ENCODE measurements at regions not wholly inside any gene's neighbourhood (a gene's known extent, or its start where the extent isn't known, plus 50 kb on each side); places are given as distances from the start of the nearest gene placed in this dataset.

GRCh38 chr15:62983956-62984355, 58.6 kb upstream of the TPM1 start:
- H3K36me3 ChIP-seq (ENCODE audit: control insufficient read depth in 4 of 4, insufficient read depth in 3 of 4, low read depth in 1 of 4, low read length in 3 of 4): no peaks in the 10 kb centered on the region
- H3K4me1 ChIP-seq (ENCODE audit: control insufficient read depth in 4 of 4, insufficient read depth in 4 of 4, low read length in 3 of 4): no peaks in the 10 kb centered on the region
- TF ChIP-seq HNF4G (IDR thresholded peaks at IDR 0.05) (no peak), GABPA (IDR thresholded peaks at IDR 0.05 in 1 of 2, conservative IDR thresholded peaks at IDR 0.05 in 1 of 2) (no peak), NR2F2 (IDR thresholded peaks at IDR 0.05) (no peak), RXRA (IDR thresholded peaks at IDR 0.05) (no peak), YY1 (IDR thresholded peaks at IDR 0.05) (no peak), CTCF (IDR thresholded peaks at IDR 0.05; ENCODE audit: low read depth, low read length, missing input control) (no peak), SP1 (IDR thresholded peaks at IDR 0.05) (no peak), FOXA1 (IDR thresholded peaks at IDR 0.05) (no peak), HNF4A (conservative IDR thresholded peaks at IDR 0.05) (no peak), JUND (IDR thresholded peaks at IDR 0.05) (no peak), EGR1 (IDR thresholded peaks at IDR 0.05; ENCODE audit: low read depth in 2 of 2) (no peak), FOXA2 (IDR thresholded peaks at IDR 0.05) (no peak), ZBTB33 (IDR thresholded peaks at IDR 0.05) (no peak), TAF1 (conservative IDR thresholded peaks at IDR 0.05) (no peak), ATF3 (IDR thresholded peaks at IDR 0.05) (no peak)
- TF ChIP-seq, protein P1, sequence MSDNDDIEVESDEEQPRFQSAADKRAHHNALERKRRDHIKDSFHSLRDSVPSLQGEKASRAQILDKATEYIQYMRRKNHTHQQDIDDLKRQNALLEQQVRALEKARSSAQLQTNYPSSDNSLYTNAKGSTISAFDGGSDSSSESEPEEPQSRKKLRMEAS (IDR thresholded peaks at IDR 0.05): no peak
- TF ChIP-seq, protein P2, sequence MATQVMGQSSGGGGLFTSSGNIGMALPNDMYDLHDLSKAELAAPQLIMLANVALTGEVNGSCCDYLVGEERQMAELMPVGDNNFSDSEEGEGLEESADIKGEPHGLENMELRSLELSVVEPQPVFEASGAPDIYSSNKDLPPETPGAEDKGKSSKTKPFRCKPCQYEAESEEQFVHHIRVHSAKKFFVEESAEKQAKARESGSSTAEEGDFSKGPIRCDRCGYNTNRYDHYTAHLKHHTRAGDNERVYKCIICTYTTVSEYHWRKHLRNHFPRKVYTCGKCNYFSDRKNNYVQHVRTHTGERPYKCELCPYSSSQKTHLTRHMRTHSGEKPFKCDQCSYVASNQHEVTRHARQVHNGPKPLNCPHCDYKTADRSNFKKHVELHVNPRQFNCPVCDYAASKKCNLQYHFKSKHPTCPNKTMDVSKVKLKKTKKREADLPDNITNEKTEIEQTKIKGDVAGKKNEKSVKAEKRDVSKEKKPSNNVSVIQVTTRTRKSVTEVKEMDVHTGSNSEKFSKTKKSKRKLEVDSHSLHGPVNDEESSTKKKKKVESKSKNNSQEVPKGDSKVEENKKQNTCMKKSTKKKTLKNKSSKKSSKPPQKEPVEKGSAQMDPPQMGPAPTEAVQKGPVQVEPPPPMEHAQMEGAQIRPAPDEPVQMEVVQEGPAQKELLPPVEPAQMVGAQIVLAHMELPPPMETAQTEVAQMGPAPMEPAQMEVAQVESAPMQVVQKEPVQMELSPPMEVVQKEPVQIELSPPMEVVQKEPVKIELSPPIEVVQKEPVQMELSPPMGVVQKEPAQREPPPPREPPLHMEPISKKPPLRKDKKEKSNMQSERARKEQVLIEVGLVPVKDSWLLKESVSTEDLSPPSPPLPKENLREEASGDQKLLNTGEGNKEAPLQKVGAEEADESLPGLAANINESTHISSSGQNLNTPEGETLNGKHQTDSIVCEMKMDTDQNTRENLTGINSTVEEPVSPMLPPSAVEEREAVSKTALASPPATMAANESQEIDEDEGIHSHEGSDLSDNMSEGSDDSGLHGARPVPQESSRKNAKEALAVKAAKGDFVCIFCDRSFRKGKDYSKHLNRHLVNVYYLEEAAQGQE (IDR thresholded peaks at IDR 0.05): no peak
- WGBS: 92% methylated on average over 8 of the region's 8 CpGs
- no peak overlapping the region for H3K9ac ChIP-seq (ENCODE audit: low read depth in 1 of 2, low read length in 2 of 2)
- H3K9me3 ChIP-seq (ENCODE audit: control insufficient read depth in 4 of 4, low read length in 3 of 4): no peaks in the 10 kb centered on the region
- no peak overlapping the region for H3K27ac ChIP-seq (ENCODE audit: low read depth in 1 of 2, low read length in 2 of 2)
- H3K27me3 ChIP-seq (ENCODE audit: control insufficient read depth in 4 of 4, insufficient read depth in 4 of 4, low read length in 3 of 4): no peaks in the 10 kb centered on the region
- H3K4me3 ChIP-seq (ENCODE audit: low read depth in 1 of 3, low read length in 3 of 3): no peak overlapping the region
- no peak for DNase-seq (ENCODE audit: low spot score)

GRCh38 chr15:62985768-62986167, 56.8 kb upstream of the TPM1 start:
- Histone ChIP-seq H3K4me3 (ENCODE audit: low read depth in 1 of 3, low read length in 3 of 3) (no peak overlapping the region), H3K9ac (ENCODE audit: low read depth in 1 of 2, low read length in 2 of 2) (no peak overlapping the region), H3K27ac (ENCODE audit: low read depth in 1 of 2, low read length in 2 of 2) (no peak overlapping the region), H3K9me3 (ENCODE audit: control insufficient read depth in 4 of 4, low read length in 3 of 4) (no peaks in the 10 kb centered on the region), H3K4me1 (ENCODE audit: control insufficient read depth in 4 of 4, insufficient read depth in 4 of 4, low read length in 3 of 4) (no peaks in the 10 kb centered on the region), H3K36me3 (ENCODE audit: control insufficient read depth in 4 of 4, insufficient read depth in 3 of 4, low read depth in 1 of 4, low read length in 3 of 4) (no peaks in the 10 kb centered on the region), H3K27me3 (ENCODE audit: control insufficient read depth in 4 of 4, insufficient read depth in 4 of 4, low read length in 3 of 4) (no peaks in the 10 kb centered on the region)
- 86% methylated on average over 6 of the region's 6 CpGs for WGBS
- DNase-seq (ENCODE audit: low spot score): no peak
- no peak for TF ChIP-seq NR2F2 (IDR thresholded peaks at IDR 0.05)
- TF ChIP-seq ATF3 (IDR thresholded peaks at IDR 0.05): no peak
- TF ChIP-seq, protein P2 (IDR thresholded peaks at IDR 0.05): no peak
- TF ChIP-seq JUND (IDR thresholded peaks at IDR 0.05): no peak
- no peak for TF ChIP-seq GABPA (IDR thresholded peaks at IDR 0.05 in 1 of 2, conservative IDR thresholded peaks at IDR 0.05 in 1 of 2)
- no peak for TF ChIP-seq YY1 (IDR thresholded peaks at IDR 0.05)
- TF ChIP-seq ZBTB33 (IDR thresholded peaks at IDR 0.05): no peak
- TF ChIP-seq, protein P1 (IDR thresholded peaks at IDR 0.05): no peak
- no peak for TF ChIP-seq HNF4A (conservative IDR thresholded peaks at IDR 0.05)
- no peak for TF ChIP-seq HNF4G (IDR thresholded peaks at IDR 0.05)
- no peak for TF ChIP-seq TAF1 (conservative IDR thresholded peaks at IDR 0.05)

Measured in liver (tissue), 8 donors.